GOT3 (cell line): ENCODE measurements at regions not wholly inside any gene's neighbourhood (a gene's known extent, or its start where the extent isn't known, plus 50 kb on each side); places are given as distances from the start of the nearest gene placed in this dataset.

Experiments
- DNase-seq: peaks from one replicate; lab custom pipeline; 2025; ENCODE audit warnings: mixed read lengths; lab: John Stamatoyannopoulos, UW

GRCh38 chr4:22103768-22104167, 155.2 kb upstream of the KCNIP4 start:
- DNase-seq = no peak

DNA sequence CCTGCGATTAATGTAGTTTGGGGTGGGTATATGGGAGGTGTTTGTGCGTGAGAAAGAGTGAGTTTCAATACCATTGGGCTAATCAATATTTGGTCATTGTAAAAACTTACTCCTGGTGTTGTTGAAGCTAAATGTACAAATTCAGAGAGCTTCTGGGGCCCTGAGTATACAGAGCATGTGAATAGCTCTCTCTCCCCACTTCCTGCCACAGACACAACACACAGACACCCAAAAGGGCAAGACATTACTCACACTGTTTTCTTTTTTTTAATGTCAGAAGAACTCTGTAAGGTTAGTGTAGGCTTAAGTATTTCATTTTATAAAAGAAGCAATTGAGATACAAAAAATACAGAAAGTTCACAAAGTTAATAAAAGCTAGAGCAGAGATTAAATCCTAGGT, 151.3 kb upstream of the KCNIP4 start:
- no peak for DNase-seq

DNA sequence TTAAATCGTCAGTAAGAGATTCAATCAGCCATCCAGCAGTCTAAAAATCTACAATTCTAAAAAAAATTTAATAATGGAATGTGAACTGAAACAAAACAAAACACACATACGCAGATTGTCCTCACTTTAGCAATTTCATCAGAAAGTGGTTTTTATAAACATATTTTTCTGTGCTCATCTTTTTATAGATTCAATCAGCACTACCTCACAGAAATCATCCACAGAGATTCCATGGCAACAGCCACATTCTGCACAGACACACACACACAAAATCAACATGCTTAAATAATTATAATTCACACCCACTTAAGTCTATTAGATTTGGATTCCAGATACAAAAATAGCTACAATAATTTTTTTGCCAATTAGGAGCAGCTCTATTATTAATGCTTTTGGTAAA, 149.0 kb upstream of the KCNIP4 start:
- DNase-seq = no peak

DNA sequence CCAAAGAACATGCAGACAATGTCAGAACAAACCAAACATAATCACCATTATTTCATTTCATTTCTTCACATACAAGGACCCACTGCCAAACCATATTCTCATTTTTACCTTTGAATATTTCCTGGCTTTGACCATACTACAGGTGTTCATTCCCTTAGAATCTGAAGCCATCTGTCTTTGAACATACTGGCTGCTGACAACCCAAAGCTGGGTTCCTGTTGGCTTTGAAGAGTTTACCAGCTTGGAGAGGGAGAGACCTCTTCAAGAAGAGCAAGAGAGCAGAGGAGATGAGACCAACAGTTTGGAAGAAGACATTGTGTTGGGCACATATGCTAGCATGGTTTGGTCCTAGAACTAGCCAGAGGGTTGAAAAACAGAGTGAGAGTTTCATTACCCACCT, 145.6 kb upstream of the KCNIP4 start:
- DNase-seq = no peak

DNA sequence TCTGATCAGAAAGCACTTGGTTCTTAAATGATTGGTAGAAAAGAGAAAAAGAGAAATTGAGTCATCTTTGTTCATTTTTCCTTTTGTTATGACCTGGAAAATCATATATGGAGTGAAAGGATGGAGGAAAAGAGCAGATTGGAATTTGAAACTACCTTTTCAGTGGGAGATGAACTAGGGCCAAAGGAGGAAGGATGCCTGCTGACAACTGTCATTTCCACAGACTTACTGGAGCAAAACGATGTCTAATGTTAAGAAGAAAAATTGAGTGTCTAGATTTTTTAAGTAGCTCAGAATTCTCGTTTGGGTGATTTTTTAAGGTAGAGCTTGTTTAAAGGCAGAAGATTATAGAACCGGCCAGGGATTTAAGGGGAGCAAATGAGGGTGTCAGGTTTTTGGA, 144.6 kb upstream of the KCNIP4 start:
- no peak for DNase-seq

- no peak for DNase-seq
Measured at GRCh38 chr4:22091906-22092305, 143.3 kb upstream of the KCNIP4 start.

DNA sequence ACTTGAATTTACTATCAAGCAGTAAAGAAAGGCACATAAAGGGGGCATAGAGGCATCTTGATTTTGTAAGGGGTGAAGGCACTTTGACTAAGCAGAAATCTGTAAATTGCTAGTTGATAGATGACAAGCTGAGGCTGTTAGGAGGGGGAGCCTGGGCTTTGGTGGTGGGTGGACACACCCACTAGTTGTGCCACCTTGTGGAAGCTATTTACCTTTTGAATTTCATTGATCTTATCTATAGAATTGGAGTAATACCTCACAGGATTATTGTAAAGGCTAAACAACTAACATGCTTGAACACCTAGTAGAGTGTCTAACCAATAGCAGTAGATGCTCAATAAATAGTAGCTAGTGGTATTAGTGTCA, 142.8 kb upstream of the KCNIP4 start:
- DNase-seq = no peak

GRCh38 chr4:22090661-22091351, 142.2 kb upstream of the KCNIP4 start:
- no peak for DNase-seq

DNA sequence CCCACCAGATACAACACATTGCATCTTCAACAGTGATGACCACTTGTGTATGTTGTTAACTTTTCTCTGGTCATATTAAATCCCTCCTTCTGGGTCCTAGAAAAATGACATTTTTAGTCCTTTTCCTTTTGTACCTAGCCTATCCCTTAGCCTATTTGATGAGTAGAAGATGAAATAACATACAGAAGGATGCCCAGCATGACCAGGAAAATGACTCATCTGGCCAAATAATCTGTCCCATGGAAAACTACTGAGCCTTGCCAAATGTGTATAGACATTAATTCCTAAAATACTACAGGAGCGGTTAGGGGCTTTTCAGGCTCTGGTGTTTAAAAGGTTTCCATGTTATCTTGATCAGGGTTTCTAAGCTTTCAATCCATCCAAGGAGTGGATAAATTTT, 129.0 kb upstream of the KCNIP4 start:
- no peak for DNase-seq

DNA sequence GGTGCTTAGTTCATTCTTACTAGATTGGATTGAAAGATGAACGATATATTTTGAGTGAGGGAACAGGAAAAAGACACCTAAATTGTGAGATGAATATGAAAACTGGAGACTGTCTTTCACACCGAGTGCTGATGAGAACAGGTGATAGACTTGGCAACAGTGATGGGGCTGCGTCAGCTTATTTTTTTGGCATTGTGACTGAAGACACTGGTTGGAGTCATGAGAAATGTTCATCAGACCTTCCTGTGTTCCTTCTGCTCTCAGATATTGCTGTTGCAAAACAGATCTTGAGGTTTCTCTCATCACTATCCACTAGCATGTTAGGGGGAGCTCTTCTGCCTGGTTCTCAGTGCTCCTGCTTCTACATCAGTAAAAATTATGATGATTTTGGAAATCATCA, 124.2 kb upstream of the KCNIP4 start:
- DNase-seq = no peak

- DNase-seq = no peak
Measured at GRCh38 chr4:22072240-22072639, 123.7 kb upstream of the KCNIP4 start.

GRCh38 chr4:22071749-22072148, 123.2 kb upstream of the KCNIP4 start:
- DNase-seq = no peak

- no peak for DNase-seq
Measured at GRCh38 chr4:22070256-22070655, 121.7 kb upstream of the KCNIP4 start.

DNA sequence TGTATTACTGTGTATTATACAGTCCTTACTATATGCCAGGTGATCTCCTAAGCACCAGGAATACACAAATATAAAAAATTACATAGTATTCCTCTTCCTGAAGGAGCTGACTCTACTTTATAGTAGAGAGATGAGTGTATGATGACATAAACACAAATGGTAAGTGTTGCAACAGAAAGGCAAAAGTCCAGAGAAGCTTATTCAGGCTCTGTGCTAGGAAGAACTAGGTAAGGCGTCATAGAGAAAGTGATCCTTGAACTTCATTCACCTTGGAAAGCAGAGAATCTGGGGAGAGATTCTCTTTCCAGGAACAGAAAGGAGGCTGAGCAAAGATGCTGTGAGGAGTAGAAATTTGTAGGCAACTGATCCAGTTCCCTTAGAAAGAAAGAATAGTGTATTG, 115.0 kb upstream of the KCNIP4 start:
- no peak for DNase-seq

GRCh38 chr4:22062676-22063075, 114.1 kb upstream of the KCNIP4 start:
- no peak for DNase-seq

DNA sequence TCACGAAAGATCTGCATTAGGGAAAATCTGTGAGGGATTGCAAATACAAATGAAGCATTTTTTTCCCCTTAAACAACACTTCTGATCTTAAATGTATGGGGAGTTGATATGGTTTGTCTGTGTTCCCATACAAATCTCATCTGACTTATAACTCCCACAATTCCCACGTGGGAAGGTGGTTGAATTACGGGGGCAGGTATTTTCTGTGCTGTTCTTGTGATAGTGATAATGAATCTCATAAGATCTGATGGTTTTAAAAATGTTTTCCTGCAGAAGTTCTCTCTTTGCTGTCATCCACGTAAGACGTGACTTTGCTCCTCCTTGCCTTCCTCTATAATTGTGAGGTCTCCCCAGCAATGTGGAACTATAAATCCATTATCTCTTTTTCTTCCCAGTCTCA, 107.4 kb upstream of the KCNIP4 start:
- no peak for DNase-seq

DNA sequence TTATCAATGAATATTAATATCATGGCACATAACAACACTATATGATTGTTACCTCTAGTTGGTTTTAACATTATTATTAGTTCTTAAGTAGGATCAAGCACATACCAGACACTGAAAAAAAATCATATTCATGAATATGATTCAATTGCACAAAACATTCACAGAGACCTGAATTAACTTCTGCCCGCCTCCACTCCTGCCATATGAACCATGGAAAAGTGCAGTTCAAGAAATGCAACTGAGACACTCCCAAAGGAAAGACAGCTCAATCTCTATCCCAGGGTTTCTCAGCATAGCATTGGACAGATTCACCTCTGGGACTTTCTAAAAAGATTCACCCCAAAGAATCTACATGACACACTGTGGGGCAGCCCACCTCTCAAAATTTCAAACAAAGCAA, 103.5 kb upstream of the KCNIP4 start:
- no peak for DNase-seq

GRCh38 chr4:22048323-22048722, 99.8 kb upstream of the KCNIP4 start:
- DNase-seq = no peak

DNA sequence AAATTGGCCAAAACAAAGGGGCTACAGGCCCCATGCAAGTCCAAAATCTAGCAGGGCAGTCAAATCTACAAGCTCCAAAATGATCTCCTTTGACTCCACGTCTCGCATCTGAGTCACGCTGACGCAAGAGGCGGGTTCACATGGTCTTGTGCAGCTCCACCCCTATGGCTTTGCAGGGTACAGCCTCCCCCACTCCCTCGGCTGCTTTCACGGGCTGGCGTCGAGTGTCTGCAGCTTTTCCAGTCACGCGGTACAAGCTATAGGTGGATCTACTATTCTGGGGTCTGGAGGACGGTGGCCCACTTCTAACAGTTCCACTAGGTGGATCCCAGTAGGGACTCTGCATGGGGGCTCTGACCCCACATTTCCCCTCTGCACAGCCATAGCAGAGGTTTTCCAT, 99.2 kb upstream of the KCNIP4 start:
- no peak for DNase-seq

DNA sequence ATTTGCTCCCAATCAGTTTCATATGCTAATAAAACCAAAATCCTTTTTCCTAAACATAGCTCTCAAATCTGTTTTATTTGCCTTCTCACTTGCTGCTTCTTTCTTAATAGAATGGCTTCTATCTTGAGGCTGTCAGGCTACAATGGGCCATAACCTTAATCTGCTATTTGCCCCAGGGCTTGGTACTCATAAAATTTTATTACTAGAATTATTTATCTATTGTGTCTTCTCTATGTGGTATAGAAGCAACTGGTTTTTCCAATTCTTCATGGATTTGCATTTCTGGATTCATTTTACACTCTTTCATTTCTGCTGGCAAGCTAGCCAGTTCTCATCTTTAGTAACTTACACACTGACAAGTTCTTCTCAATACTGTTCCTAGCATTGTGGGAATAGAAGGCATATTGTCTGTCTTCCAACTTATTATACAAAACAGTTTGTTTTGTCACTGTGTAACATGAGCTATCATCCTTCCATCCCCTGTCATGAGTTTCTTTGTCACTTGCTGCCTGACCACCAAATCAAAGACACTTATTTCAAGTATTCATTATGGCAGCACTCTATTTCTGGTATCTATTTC, 96.6 kb upstream of the KCNIP4 start:
- DNase-seq = no peak

DNA sequence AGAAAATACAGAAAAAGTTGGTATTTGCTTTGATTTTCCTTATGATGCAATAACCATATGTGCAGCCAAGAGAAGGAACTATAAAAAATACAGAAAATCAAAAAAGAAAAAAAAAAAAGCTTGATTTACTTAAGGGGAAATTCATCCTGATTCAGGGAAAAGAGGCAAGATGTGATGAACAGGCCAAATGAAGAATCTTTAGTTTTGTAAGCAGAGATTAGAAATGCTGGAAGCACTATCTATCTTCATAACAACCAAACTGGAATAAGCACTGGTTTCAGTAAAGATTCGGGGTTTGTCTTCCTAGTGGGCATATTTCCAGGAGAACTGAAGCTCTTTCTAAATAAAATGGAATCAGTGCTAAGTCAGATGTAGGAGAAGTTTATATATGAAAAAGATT, 82.9 kb upstream of the KCNIP4 start:
- no peak for DNase-seq

DNA sequence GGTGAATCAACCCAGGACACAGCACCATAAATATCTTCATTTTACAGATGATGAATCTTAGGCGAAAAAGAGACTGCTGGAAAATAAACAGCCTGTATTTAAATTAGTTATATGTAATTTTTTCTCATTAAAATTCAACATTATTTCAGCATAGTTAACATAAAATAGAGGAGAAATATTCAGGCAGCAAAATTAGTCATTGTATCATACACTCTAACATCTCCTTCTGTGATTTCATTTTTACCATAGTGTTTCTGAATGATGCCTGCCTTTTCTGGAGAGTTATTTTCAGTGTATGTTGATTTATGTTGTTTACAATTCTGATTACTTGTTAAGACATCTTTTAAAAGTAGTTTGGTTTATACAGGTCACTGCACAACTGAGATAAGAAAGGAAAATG, 82.3 kb upstream of the KCNIP4 start:
- DNase-seq = no peak

DNA sequence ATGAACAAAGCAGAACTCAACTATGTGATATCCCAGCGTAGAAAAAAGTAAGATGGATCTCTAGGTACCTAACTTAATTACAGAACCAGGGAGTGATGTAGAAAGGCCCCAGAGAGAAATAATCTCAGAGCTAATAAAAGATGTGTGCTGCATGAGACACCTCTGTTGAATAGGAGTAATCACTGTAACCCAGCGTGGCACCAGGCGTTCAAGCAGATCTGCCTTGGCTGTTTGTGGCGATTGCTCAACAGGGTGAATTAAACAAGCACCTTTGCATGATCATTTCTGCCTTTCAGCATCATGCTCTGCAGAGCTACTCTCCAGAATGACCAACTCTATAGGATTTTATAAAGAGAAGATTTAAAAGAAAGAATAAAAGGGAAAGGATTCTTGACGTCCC, 81.7 kb upstream of the KCNIP4 start:
- DNase-seq = no peak

GRCh38 chr4:22029803-22030202, 81.2 kb upstream of the KCNIP4 start:
- no peak for DNase-seq
